ENCODE measurements at regions not wholly inside any gene's neighbourhood (a gene's known extent, or its start where the extent isn't known, plus 50 kb on each side); places are given as distances from the start of the nearest gene placed in this dataset.

GRCh38 chr7:46175221-46175620 is 254.1 kb upstream of the IGFBP3 start:
- TF ChIP-seq CTCF (IDR thresholded peaks at IDR 0.05 in 2 of 3, conservative IDR thresholded peaks at IDR 0.05 in 1 of 3; ENCODE audit: borderline replicate concordance in 1 of 3, insufficient read depth in 1 of 3, low read depth in 2 of 3, low read length in 2 of 3) (no peak), ELF1 (IDR thresholded peaks at IDR 0.05; ENCODE audit: borderline replicate concordance, low read depth) (no peak), EZH2 (IDR thresholded peaks at IDR 0.05) (no peak), REST (IDR thresholded peaks at IDR 0.05; ENCODE audit: low read depth) (no peak), POLR2A (IDR thresholded peaks at IDR 0.05; ENCODE audit: borderline replicate concordance, extremely low read depth, insufficient read depth, insufficient read length) (no peak), SP1 (IDR thresholded peaks at IDR 0.05; ENCODE audit: low read depth) (no peak), RAD21 (IDR thresholded peaks at IDR 0.05; ENCODE audit: low read depth) (no peak), YY1 (IDR thresholded peaks at IDR 0.05; ENCODE audit: extremely low read depth, insufficient replicate concordance, low read depth, low read length) (no peak)
